Hematopoietic multipotent progenitor cell (in vitro differentiated cells): ENCODE measurements at regions not wholly inside any gene's neighbourhood (a gene's known extent, or its start where the extent isn't known, plus 50 kb on each side); places are given as distances from the start of the nearest gene placed in this dataset.
A peak's percentile ranks its signal among the peaks of the same experiment; 100 is the strongest.
"Not testable (repeated sequence)": the region's sequence is repeated elsewhere in the genome, so short reads cannot be mapped to it uniquely, and the experiment has no call there.

Experiments
- DNase-seq, 3 donors: peaks; one replicate each; pipeline ENCODE4 v3.0.0-alpha.2; 2011 to 2015; ENCODE audit warnings: low read depth in 2 of 3, low spot score in 2 of 3

GRCh38 chr9:78383130-78383529 lies 86.2 kb downstream of the PSAT1 start:
- peak in 1 of 3 donors; percentile 58 for DNase-seq

GRCh38 chr9:78386348-78386747 lies 89.4 kb downstream of the PSAT1 start:
- DNase-seq = no peak

- DNase-seq = no peak
Observed at GRCh38 chr9:78386773-78387172, 89.8 kb downstream of the PSAT1 start.

- DNase-seq = no peak
Observed at GRCh38 chr9:78393340-78393739, 96.4 kb downstream of the PSAT1 start.

GRCh38 chr9:78393932-78394331 lies 97.0 kb downstream of the PSAT1 start:
- DNase-seq = no peak

GRCh38 chr9:78396087-78396486 lies 99.2 kb downstream of the PSAT1 start:
- DNase-seq = no peak

GRCh38 chr9:78397045-78397444 lies 100.1 kb downstream of the PSAT1 start:
- DNase-seq = no peak

GRCh38 chr9:78397454-78397853 lies 100.5 kb downstream of the PSAT1 start:
- no peak for DNase-seq

- no peak for DNase-seq
Observed at GRCh38 chr9:78399153-78399552, 102.2 kb downstream of the PSAT1 start.

GRCh38 chr9:78400496-78400895 lies 103.6 kb downstream of the PSAT1 start:
- no peak for DNase-seq

- no peak for DNase-seq
Observed at GRCh38 chr9:78405461-78405860, 108.5 kb downstream of the PSAT1 start.

- no peak for DNase-seq
Observed at GRCh38 chr9:78406146-78406545, 109.2 kb downstream of the PSAT1 start.

GRCh38 chr9:78406933-78407332 lies 110.0 kb downstream of the PSAT1 start:
- DNase-seq = no peak

- no peak for DNase-seq
Observed at GRCh38 chr9:78407636-78408312, 110.8 kb downstream of the PSAT1 start.

- no peak for DNase-seq
Observed at GRCh38 chr9:78408388-78408787, 111.5 kb downstream of the PSAT1 start.

- not testable (repeated sequence) for DNase-seq
Observed at GRCh38 chr9:78409928-78410510, 113.1 kb downstream of the PSAT1 start.

GRCh38 chr9:78422309-78422708 lies 125.4 kb downstream of the PSAT1 start:
- no peak for DNase-seq

GRCh38 chr9:78424299-78424698 lies 127.4 kb downstream of the PSAT1 start:
- DNase-seq = no peak

- DNase-seq = no peak
Observed at GRCh38 chr9:78428640-78429039, 131.7 kb downstream of the PSAT1 start.

GRCh38 chr9:78430387-78430786 lies 133.5 kb downstream of the PSAT1 start:
- no peak for DNase-seq

GRCh38 chr9:78431039-78431438 lies 134.1 kb downstream of the PSAT1 start:
- not testable (repeated sequence) for DNase-seq

- DNase-seq = no peak
Observed at GRCh38 chr9:78436873-78437272, 139.9 kb downstream of the PSAT1 start.

- DNase-seq = no peak
Observed at GRCh38 chr9:78437296-78437695, 140.4 kb downstream of the PSAT1 start.
